ENCODE measurements at regions not wholly inside any gene's neighbourhood (a gene's known extent, or its start where the extent isn't known, plus 50 kb on each side); places are given as distances from the start of the nearest gene placed in this dataset.

DNA sequence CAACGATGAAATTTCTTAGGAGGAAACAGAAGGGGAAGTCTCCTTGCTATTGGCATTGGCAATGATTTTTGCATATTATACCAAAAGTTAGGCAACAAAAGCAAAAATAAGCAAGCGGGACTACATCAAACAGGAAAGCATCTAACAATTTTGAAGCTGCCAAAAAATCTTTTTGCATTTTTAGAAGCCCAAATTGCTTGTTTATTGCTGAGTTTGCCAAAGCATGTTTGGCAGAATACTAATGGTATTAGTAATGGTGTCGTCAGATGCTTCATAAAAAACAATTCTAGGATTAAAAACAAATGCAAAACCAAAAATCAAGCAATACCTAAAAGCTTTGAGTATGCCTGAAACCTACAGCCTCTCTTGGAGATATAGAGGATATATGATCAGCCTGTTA is 80.0 kb downstream of the GALR1 start:
- TF ChIP-seq, protein P1, sequence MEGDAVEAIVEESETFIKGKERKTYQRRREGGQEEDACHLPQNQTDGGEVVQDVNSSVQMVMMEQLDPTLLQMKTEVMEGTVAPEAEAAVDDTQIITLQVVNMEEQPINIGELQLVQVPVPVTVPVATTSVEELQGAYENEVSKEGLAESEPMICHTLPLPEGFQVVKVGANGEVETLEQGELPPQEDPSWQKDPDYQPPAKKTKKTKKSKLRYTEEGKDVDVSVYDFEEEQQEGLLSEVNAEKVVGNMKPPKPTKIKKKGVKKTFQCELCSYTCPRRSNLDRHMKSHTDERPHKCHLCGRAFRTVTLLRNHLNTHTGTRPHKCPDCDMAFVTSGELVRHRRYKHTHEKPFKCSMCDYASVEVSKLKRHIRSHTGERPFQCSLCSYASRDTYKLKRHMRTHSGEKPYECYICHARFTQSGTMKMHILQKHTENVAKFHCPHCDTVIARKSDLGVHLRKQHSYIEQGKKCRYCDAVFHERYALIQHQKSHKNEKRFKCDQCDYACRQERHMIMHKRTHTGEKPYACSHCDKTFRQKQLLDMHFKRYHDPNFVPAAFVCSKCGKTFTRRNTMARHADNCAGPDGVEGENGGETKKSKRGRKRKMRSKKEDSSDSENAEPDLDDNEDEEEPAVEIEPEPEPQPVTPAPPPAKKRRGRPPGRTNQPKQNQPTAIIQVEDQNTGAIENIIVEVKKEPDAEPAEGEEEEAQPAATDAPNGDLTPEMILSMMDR (IDR thresholded peaks at IDR 0.05; ENCODE audit: low read length, missing control alignments), result no peak
- DNase-seq (ENCODE audit: low read depth), result no peak
- H3K4me3 ChIP-seq (replicated peaks; ENCODE audit: low read depth, low read length), result no peak overlapping the region

DNA sequence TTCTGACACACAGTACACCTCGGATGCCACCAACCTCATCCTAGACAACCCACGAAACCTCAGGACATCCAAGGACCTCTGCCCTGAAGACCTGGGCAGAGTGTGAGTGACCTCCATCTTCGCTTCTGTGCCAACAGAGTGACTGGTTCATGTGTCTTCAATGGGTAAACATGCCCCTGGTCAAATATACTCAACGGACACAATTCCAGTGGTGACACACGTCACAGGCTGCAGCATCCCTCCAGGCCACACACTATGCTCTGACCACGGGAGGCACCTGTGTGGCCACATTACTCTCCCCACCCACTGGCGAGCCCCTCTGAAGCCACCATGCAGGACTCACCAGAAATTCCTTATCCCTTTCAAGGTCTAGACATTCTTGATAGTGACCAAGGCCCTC is 85.2 kb downstream of the GALR1 start:
- H3K4me3 ChIP-seq (replicated peaks; ENCODE audit: low read depth, low read length), result no peak overlapping the region
- TF ChIP-seq, protein P1 (IDR thresholded peaks at IDR 0.05; ENCODE audit: low read length, missing control alignments), result no peak
- DNase-seq (ENCODE audit: low read depth), result no peak

DNA sequence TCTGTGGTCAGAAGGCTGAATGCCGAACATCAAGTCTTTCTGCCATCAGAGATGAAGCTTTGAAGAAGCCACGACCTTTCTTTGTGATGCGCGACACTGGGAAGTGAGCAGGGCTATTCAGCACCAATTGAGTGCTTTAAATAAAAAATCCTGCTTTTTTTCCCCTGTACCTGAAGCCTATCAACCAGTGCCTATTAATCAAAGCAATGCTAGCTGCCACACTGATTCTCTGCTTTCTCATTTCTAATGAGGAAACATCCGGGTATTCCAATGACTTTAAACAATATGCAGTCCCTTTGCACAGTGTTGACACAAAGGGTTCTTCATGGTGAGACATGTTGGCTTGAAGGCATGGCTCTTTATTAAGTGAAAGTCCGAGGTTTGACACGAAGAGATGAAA is 88.0 kb downstream of the GALR1 start:
- no peak overlapping the region for H3K4me3 ChIP-seq (replicated peaks; ENCODE audit: low read depth, low read length)
- TF ChIP-seq, protein P1 (IDR thresholded peaks at IDR 0.05; ENCODE audit: low read length, missing control alignments), result no peak
- DNase-seq (ENCODE audit: low read depth), result no peak

DNA sequence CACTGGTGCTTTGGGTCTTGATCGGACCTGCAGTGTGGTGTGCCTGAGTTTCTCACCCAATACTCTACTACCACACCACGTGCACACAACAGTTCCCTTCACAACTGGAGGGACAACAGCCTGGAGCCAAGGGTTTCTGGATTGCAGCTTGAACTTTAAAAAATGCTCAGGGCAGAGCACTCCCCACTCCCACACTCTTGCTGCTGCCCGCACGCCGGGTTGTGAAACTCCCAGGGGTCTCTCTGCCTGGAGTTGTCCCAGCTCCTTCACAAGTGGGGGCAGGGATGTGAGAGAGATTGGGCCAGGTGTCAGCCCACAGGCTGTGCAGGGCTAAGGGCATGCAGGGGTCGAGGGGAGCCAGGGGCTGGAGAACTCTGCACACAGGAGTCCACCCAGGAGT is 89.4 kb downstream of the GALR1 start:
- no peak for DNase-seq (ENCODE audit: low read depth)
- TF ChIP-seq, protein P1 (IDR thresholded peaks at IDR 0.05; ENCODE audit: low read length, missing control alignments), result no peak
- H3K4me3 ChIP-seq (replicated peaks; ENCODE audit: low read depth, low read length), result no peak overlapping the region

GRCh38 chr18:77339623-77340022 is 90.0 kb downstream of the GALR1 start:
- H3K4me3 ChIP-seq (replicated peaks; ENCODE audit: low read depth, low read length), result no peak overlapping the region
- TF ChIP-seq, protein P1 (IDR thresholded peaks at IDR 0.05; ENCODE audit: low read length, missing control alignments), result no peak
- DNase-seq (ENCODE audit: low read depth), result no peak

GRCh38 chr18:77340815-77341214 is 91.2 kb downstream of the GALR1 start:
- no peak overlapping the region for H3K4me3 ChIP-seq (replicated peaks; ENCODE audit: low read depth, low read length)
- TF ChIP-seq, protein P1 (IDR thresholded peaks at IDR 0.05; ENCODE audit: low read length, missing control alignments), result no peak
- no peak for DNase-seq (ENCODE audit: low read depth)

GRCh38 chr18:77341527-77342325 is 92.1 kb downstream of the GALR1 start:
- H3K4me3 ChIP-seq (replicated peaks; ENCODE audit: low read depth, low read length), result no peak overlapping the region
- TF ChIP-seq, protein P1 (IDR thresholded peaks at IDR 0.05; ENCODE audit: low read length, missing control alignments), result no peak
- DNase-seq (ENCODE audit: low read depth), result no peak

Data from fibroblast of pulmonary artery (primary cell).